Adrenal gland (tissue), 9 donors: ENCODE measurements at regions not wholly inside any gene's neighbourhood (a gene's known extent, or its start where the extent isn't known, plus 50 kb on each side); places are given as distances from the start of the nearest gene placed in this dataset.

Experiments
- DNase-seq, 7 donors: peaks; one replicate each; pipeline ENCODE4 v3.0.0-alpha.2; 2019 to 2020
- H3K27ac ChIP-seq, 5 donors: fragments of 200-600 bp; sonication (generic) in 4 of 5; 1 replicate in 3 of 5; 2 replicates in 2 of 5; pipeline versions ENCODE4 v1.5.1 to v1.8.0; 2016 to 2020; ENCODE audit warnings: mild to moderate bottlenecking in 1 of 5
- H3K27me3 ChIP-seq: fragments of 200-600 bp; 2 replicates; pipeline ENCODE4 v1.8.0; 2021
- H3K36me3 ChIP-seq, 2 donors: fragments of 200-600 bp; replicated peaks in 1 of 2; 1 replicate in 1 of 2; 2 replicates in 1 of 2; pipeline versions ENCODE4 v1.5.1 to v1.8.0; 2018 to 2022
- H3K4me1 ChIP-seq, 2 donors: fragments of 200-600 bp; replicated peaks in 1 of 2; 1 replicate in 1 of 2; 2 replicates in 1 of 2; pipeline versions ENCODE4 v1.5.1 to v1.8.0; 2018 to 2021
- H3K4me3 ChIP-seq, 4 donors: fragments of 200-600 bp; sonication (generic) in 3 of 4; one replicate each; pipeline ENCODE4 v1.5.1; 2016 to 2018
- H3K9me3 ChIP-seq, 3 donors: fragments of 200-600 bp; sonication (generic) in 1 of 3; replicated peaks in 1 of 3; 1 replicate in 2 of 3; 2 replicates in 1 of 3; pipeline versions ENCODE4 v1.5.1 to v1.8.0; 2016 to 2021
- POLR2A ChIP-seq, 2 donors: fragments of 450-650 bp; IDR thresholded peaks; one replicate each; pipeline ENCODE4 v1.6.1; 2017; ENCODE audit warnings: antibody characterized with exemption in 2 of 2, mild to moderate bottlenecking in 2 of 2, moderate library complexity in 1 of 2
- WGBS, 4 donors: extraction: QIAGEN DNeasy Blood & Tissue Kit in 2 of 4; methylation state at CpG; one replicate each; pipeline versions ENCODE4 v1.1.5 to v1.1.7; 2013 to 2017; 5-methylcytosine and 5-hydroxymethylcytosine counted together
- intact Hi-C, 2 donors: fragments of 100-400 bp; cut with DNase I; formaldehyde crosslinking; loops; one replicate each; pipeline versions ENCODE4 v1.14.1 to v1.15.0; 2022 to 2023
- TF ChIP-seq, protein P1 (sequence below), 6 experiments: fragments of 450-650 bp in 4 of 6; fragments of 200-600 bp in 2 of 6; sonication (generic) in 1 of 6; IDR thresholded peaks; 1 replicate in 5 of 6; 2 replicates in 1 of 6; pipeline versions ENCODE4 v1.5.1 to v1.8.0; 2016 to 2021; ENCODE audit warnings: antibody characterized with exemption in 6 of 6, mild to moderate bottlenecking in 2 of 6, moderate library complexity in 1 of 6
- donor health status: healthy with polysubstance abuse.
- donor health status: Bipolar disorder and iron deficiency.
- donor health status: DM: yes; HTN: yes; CAD: no.
- donor health status: DM: no; HTN: no; CAD: no.
- donor health status: DM: no; HTN: no; CAD: no.

DNA sequence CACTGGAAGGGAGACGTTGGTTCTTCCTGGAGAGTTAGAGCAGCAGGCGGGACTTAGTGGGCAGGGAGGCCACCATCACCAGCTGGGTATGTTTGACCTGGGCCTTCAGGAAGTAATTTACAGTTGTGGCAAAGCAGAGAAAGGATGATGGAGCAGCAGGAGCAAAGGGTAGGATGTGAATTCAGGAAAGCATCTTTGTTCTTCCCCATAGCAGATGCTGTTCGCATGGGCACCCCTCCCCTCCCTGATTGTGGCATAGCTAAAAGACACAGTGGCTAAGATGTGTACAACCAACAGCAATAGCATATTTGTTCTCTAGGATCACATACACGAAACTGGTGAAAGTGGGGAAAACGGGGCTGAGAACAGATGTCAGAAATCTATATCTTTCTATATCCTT is 56.3 kb upstream of the ITPRID1 start:
- Histone ChIP-seq H3K4me1 (no peaks in the 10 kb centered on the region), H3K27ac (no peak overlapping the region), H3K9me3 (no peaks in the 10 kb centered on the region), H3K27me3 (no peaks in the 10 kb centered on the region), H3K4me3 (no peak overlapping the region), H3K36me3 (no peaks in the 10 kb centered on the region)
- no peak for DNase-seq
- intact Hi-C loops, result no loop called here
- WGBS, 4 donors, result 57 to 69% (median 66%) methylated on average over 5 of the region's 5 CpGs
- TF ChIP-seq, protein P1, sequence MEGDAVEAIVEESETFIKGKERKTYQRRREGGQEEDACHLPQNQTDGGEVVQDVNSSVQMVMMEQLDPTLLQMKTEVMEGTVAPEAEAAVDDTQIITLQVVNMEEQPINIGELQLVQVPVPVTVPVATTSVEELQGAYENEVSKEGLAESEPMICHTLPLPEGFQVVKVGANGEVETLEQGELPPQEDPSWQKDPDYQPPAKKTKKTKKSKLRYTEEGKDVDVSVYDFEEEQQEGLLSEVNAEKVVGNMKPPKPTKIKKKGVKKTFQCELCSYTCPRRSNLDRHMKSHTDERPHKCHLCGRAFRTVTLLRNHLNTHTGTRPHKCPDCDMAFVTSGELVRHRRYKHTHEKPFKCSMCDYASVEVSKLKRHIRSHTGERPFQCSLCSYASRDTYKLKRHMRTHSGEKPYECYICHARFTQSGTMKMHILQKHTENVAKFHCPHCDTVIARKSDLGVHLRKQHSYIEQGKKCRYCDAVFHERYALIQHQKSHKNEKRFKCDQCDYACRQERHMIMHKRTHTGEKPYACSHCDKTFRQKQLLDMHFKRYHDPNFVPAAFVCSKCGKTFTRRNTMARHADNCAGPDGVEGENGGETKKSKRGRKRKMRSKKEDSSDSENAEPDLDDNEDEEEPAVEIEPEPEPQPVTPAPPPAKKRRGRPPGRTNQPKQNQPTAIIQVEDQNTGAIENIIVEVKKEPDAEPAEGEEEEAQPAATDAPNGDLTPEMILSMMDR (IDR thresholded peaks at IDR 0.05), result no peak
- TF ChIP-seq POLR2A (IDR thresholded peaks at IDR 0.05), result no peak

- Histone ChIP-seq H3K4me3 (no peak overlapping the region), H3K36me3 (no peaks in the 10 kb centered on the region), H3K27me3 (no peaks in the 10 kb centered on the region), H3K9me3 (no peaks in the 10 kb centered on the region), H3K27ac (no peak overlapping the region), H3K4me1 (no peaks in the 10 kb centered on the region)
- 67 to 82% (median 77%) methylated on average over 4 of the region's 4 CpGs for WGBS, 4 donors
- TF ChIP-seq, protein P1 (IDR thresholded peaks at IDR 0.05), result no peak
- no peak for TF ChIP-seq POLR2A (IDR thresholded peaks at IDR 0.05)
- DNase-seq, result no peak
- intact Hi-C loops, result no loop called here
Measured at GRCh38 chr7:31458203-31458602, 55.7 kb upstream of the ITPRID1 start.

- Histone ChIP-seq H3K36me3 (no peaks in the 10 kb centered on the region), H3K27ac (no peak overlapping the region), H3K9me3 (no peaks in the 10 kb centered on the region), H3K4me3 (no peak overlapping the region), H3K27me3 (no peaks in the 10 kb centered on the region), H3K4me1 (no peaks in the 10 kb centered on the region)
- no peak for TF ChIP-seq POLR2A (IDR thresholded peaks at IDR 0.05)
- TF ChIP-seq, protein P1 (IDR thresholded peaks at IDR 0.05), result no peak
- WGBS, 4 donors, result 70 to 82% (median 75%) methylated on average over 3 of the region's 3 CpGs
- no peak for DNase-seq
- intact Hi-C loops, result no loop called here
Measured at GRCh38 chr7:31462636-31463035, 51.3 kb upstream of the ITPRID1 start.
